H9 (cell line): ENCODE measurements at regions not wholly inside any gene's neighbourhood (a gene's known extent, or its start where the extent isn't known, plus 50 kb on each side); places are given as distances from the start of the nearest gene placed in this dataset.

Source experiments
- DNase-seq: peaks from one replicate; pipeline ENCODE4 v3.0.0-alpha.2; 2017
- H2AFZ ChIP-seq: one replicate; pipeline ENCODE4 v1.6.1; 2013; ENCODE audit warnings: mild to moderate bottlenecking, low read length, control low read depth, moderate library complexity
- H2AK5ac ChIP-seq: 2 replicates; pipeline ENCODE4 v1.6.1; 2013; ENCODE audit warnings: low read length, control low read depth, mixed read lengths; ENCODE audit not compliant: insufficient read length
- H2BK120ac ChIP-seq: one replicate; pipeline ENCODE4 v1.6.1; 2013; ENCODE audit warnings: low read depth, mild to moderate bottlenecking, low read length, control low read depth, inconsistent platforms; ENCODE audit not compliant: poor library complexity, severe bottlenecking
- H2BK12ac ChIP-seq: 2 replicates; pipeline ENCODE4 v1.6.1; 2013; ENCODE audit warnings: low read length, control low read depth, mixed read lengths, low read depth; ENCODE audit not compliant: insufficient read length
- H2BK15ac ChIP-seq: 2 replicates; pipeline ENCODE4 v1.6.1; 2013; ENCODE audit warnings: low read depth, low read length, control low read depth
- H2BK20ac ChIP-seq: one replicate; pipeline ENCODE4 v1.6.1; 2013; ENCODE audit warnings: low read depth, mild to moderate bottlenecking, low read length, control low read depth, inconsistent platforms; ENCODE audit not compliant: poor library complexity, severe bottlenecking
- H2BK5ac ChIP-seq: 2 replicates; pipeline ENCODE4 v1.6.1; 2013; ENCODE audit warnings: low read length, control low read depth, mixed read lengths; ENCODE audit not compliant: insufficient read length
- H3K14ac ChIP-seq: 2 replicates; pipeline ENCODE4 v1.6.1; 2013; ENCODE audit warnings: low read length, control low read depth; ENCODE audit not compliant: insufficient read depth
- H3K18ac ChIP-seq: 2 replicates; pipeline ENCODE4 v1.6.1; 2013; ENCODE audit warnings: low read depth, mild to moderate bottlenecking, mixed read lengths, low read length, control low read depth; ENCODE audit not compliant: insufficient read length
- H3K23ac ChIP-seq: 2 replicates; pipeline ENCODE4 v1.6.1; 2013; ENCODE audit warnings: low read length, control low read depth, mixed read lengths, low read depth; ENCODE audit not compliant: insufficient read length
- H3K23me2 ChIP-seq: 2 replicates; pipeline ENCODE4 v1.6.1; 2013; ENCODE audit warnings: low read depth, mild to moderate bottlenecking, mixed read lengths, low read length, control low read depth; ENCODE audit not compliant: insufficient read length, poor library complexity, severe bottlenecking
- H3K27ac ChIP-seq: 2 replicates; pipeline ENCODE4 v1.5.1; 2013; ENCODE audit warnings: low read length, control low read depth, mixed read lengths, low read depth; ENCODE audit not compliant: insufficient read length
- H3K27me3 ChIP-seq: 2 replicates; pipeline ENCODE4 v1.6.1; 2013; ENCODE audit warnings: low read length, control low read depth, inconsistent platforms; ENCODE audit not compliant: insufficient read depth
- H3K4ac ChIP-seq: 2 replicates; pipeline ENCODE4 v1.6.1; 2013; ENCODE audit warnings: low read depth, mild to moderate bottlenecking, control low read depth, inconsistent platforms, low read length, moderate library complexity
- H3K4me1 ChIP-seq: 2 replicates; pipeline ENCODE4 v1.6.1; 2013; ENCODE audit warnings: low read length, control low read depth, inconsistent platforms; ENCODE audit not compliant: insufficient read depth
- H3K4me2 ChIP-seq: 2 replicates; pipeline ENCODE4 v1.6.1; 2013; ENCODE audit warnings: low read length, control low read depth, mixed read lengths; ENCODE audit not compliant: insufficient read length, insufficient read depth
- H3K56ac ChIP-seq: 2 replicates; pipeline ENCODE4 v1.6.1; 2013; ENCODE audit warnings: low read depth, mild to moderate bottlenecking, mixed read lengths, low read length, control low read depth; ENCODE audit not compliant: insufficient read length
- H3K79me1 ChIP-seq: 2 replicates; pipeline ENCODE4 v1.6.1; 2013; ENCODE audit warnings: low read depth, mild to moderate bottlenecking, moderate library complexity, low read length, control low read depth, inconsistent platforms; ENCODE audit not compliant: insufficient read depth, poor library complexity, severe bottlenecking
- H3K79me2 ChIP-seq: 2 replicates; pipeline ENCODE4 v1.6.1; 2013; ENCODE audit warnings: low read length, control low read depth, inconsistent platforms; ENCODE audit not compliant: insufficient read depth
- H3K9ac ChIP-seq: 2 replicates; pipeline ENCODE4 v1.6.1; 2013; ENCODE audit warnings: low read length, control low read depth, mixed read lengths; ENCODE audit not compliant: insufficient read length; ENCODE audit errors: extremely low read depth
- H3K9me3 ChIP-seq: one replicate; pipeline ENCODE4 v1.6.1; 2013; ENCODE audit warnings: low read depth, low read length, inconsistent platforms; ENCODE audit not compliant: control insufficient read depth
- H3T11ph ChIP-seq: one replicate; pipeline ENCODE4 v1.6.1; 2013; ENCODE audit warnings: mild to moderate bottlenecking, low read length, control low read depth, inconsistent platforms
- H4K20me1 ChIP-seq: one replicate; pipeline ENCODE4 v1.6.1; 2013; ENCODE audit not compliant: control insufficient read depth, insufficient read length, insufficient read depth
- H4K5ac ChIP-seq: 2 replicates; pipeline ENCODE4 v1.6.1; 2013; ENCODE audit warnings: low read depth, mild to moderate bottlenecking, mixed read lengths, low read length, control low read depth; ENCODE audit not compliant: insufficient read length
- H4K8ac ChIP-seq: replicated peaks from 2 replicates; pipeline ENCODE4 v1.6.1; 2013; ENCODE audit warnings: low read length, control low read depth, mixed read lengths, low read depth; ENCODE audit not compliant: insufficient read length
- H4K91ac ChIP-seq: 2 replicates; pipeline ENCODE4 v1.6.1; 2013; ENCODE audit warnings: low read depth, mild to moderate bottlenecking, moderate library complexity, mixed read lengths, low read length, control low read depth; ENCODE audit not compliant: insufficient read length
- H3K27ac Mint-ChIP-seq, 3 experiments: 2 replicates in 2 of 3; 3 replicates in 1 of 3; pipeline ENCODE4 v1.8.0; 2020 to 2021; ENCODE audit warnings: mixed read lengths in 3 of 3, mild to moderate bottlenecking in 1 of 3, moderate library complexity in 1 of 3
- H3K27me3 Mint-ChIP-seq: 2 replicates; pipeline ENCODE4 v1.8.0; 2021; ENCODE audit warnings: low read depth, mild to moderate bottlenecking, moderate library complexity, mixed read lengths
- H3K36me3 Mint-ChIP-seq, 3 experiments: 2 replicates in 2 of 3; 3 replicates in 1 of 3; pipeline ENCODE4 v1.8.0; 2020 to 2021; ENCODE audit warnings: low read depth in 3 of 3, mixed read lengths in 3 of 3; ENCODE audit not compliant: insufficient read depth in 1 of 3
- H3K4me1 Mint-ChIP-seq, 2 experiments: 2 replicates each; pipeline ENCODE4 v1.8.0; 2020; ENCODE audit warnings: mixed read lengths in 2 of 2
- H3K4me3 Mint-ChIP-seq, 2 experiments: 2 replicates in 1 of 2; 3 replicates in 1 of 2; pipeline ENCODE4 v1.8.0; 2020 to 2021; ENCODE audit warnings: mild to moderate bottlenecking in 2 of 2, mixed read lengths in 2 of 2, moderate library complexity in 1 of 2
- H3K9me3 Mint-ChIP-seq, 2 experiments: 2 replicates in 1 of 2; 3 replicates in 1 of 2; pipeline ENCODE4 v1.8.0; 2020; ENCODE audit warnings: mild to moderate bottlenecking in 2 of 2, mixed read lengths in 2 of 2, moderate library complexity in 1 of 2
- WGBS: extraction: QIAGEN DNeasy Blood & Tissue Kit; methylation state at CpG from one replicate; pipeline ENCODE4 v1.1.7; 2013; ENCODE audit warnings: missing lambda C conversion rate, low lambda C conversion rate, mixed read lengths; ENCODE audit not compliant: insufficient read length; ENCODE audit errors: extremely low coverage; 5-methylcytosine and 5-hydroxymethylcytosine counted together
- TF ChIP-seq, protein P1 (sequence below): fragments of 200-600 bp; sonication (generic); conservative IDR thresholded peaks from 3 replicates; pipeline ENCODE4 v1.8.0; 2021; ENCODE audit warnings: antibody characterized with exemption, mild to moderate bottlenecking

DNA sequence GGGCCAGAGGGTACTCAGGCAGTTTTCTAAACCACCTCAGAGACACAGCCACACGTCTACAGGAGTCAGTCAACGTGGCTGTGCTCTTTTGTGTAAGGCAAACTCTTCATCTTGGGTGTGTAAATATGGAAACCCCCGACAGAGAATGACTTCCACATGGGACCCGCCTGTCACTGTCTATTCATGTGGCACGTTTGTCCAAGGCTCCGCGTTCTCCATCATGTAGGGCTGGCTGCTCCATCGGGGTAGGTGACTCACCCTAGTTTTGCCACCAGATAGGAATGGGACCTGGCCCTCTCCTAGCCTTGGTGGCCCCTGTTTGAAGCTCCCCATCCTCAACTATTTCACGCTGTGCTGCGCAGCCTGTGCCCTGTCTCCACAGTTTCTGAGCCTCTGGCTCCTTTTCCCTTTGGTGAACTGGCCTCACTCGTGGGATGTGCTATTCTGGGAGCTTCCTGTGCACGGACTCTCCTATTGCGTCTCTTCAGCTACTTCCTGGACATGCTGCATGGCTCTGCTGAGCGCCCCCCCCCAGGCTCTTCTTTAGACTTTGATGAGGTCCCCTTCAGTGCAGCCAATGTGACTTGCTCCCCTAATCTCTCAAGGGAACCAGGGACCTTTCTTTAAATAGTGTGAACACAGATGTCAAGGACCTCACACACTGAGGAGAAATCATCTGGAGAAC lies 143.2 kb upstream of the PDE10A start:
- WGBS = no CpG with 5 or more reads among the region's 14 CpGs
- H3K18ac ChIP-seq = no peak overlapping the region
- no peak overlapping the region for H3K27ac ChIP-seq
- peak overlapping the region; percentile 27 to 67; a peak in 3 of 5 replicates for H3K4me3 Mint-ChIP-seq
- DNase-seq = no peak
- H3K4ac ChIP-seq = no peak overlapping the region
- H3K36me3 Mint-ChIP-seq = peaks cover 0 to 6% (median 0%) of the 10 kb centered on the region in 3 experiments; a peak in 2 of 7 replicates
- no peak overlapping the region for H2BK20ac ChIP-seq
- no peak overlapping the region for H4K5ac ChIP-seq
- no peak overlapping the region for H3K9ac ChIP-seq
- no peak overlapping the region for H2AK5ac ChIP-seq
- no peak overlapping the region for H4K91ac ChIP-seq
- no peak overlapping the region for H3K27ac Mint-ChIP-seq
- no peak overlapping the region for H4K8ac ChIP-seq
- no peak overlapping the region for H3K14ac ChIP-seq
- no peak overlapping the region for H2BK5ac ChIP-seq
- no peak overlapping the region for H3T11ph ChIP-seq
- H3K23me2 ChIP-seq = peaks cover 4% of the 10 kb centered on the region
- H3K79me2 ChIP-seq = no peaks in the 10 kb centered on the region
- no peak overlapping the region for H2BK15ac ChIP-seq
- H2BK120ac ChIP-seq = no peak overlapping the region
- H3K27me3 ChIP-seq = peaks cover 7% of the 10 kb centered on the region; the same call in 1 of the 2 replicates
- H4K20me1 ChIP-seq = no peaks in the 10 kb centered on the region
- H3K4me1 ChIP-seq = no peaks in the 10 kb centered on the region
- H3K9me3 ChIP-seq = no peaks in the 10 kb centered on the region
- H3K9me3 Mint-ChIP-seq = peaks cover 0 to 2% of the 10 kb centered on the region in 2 experiments; a peak in 3 of 5 replicates
- TF ChIP-seq, protein P1, sequence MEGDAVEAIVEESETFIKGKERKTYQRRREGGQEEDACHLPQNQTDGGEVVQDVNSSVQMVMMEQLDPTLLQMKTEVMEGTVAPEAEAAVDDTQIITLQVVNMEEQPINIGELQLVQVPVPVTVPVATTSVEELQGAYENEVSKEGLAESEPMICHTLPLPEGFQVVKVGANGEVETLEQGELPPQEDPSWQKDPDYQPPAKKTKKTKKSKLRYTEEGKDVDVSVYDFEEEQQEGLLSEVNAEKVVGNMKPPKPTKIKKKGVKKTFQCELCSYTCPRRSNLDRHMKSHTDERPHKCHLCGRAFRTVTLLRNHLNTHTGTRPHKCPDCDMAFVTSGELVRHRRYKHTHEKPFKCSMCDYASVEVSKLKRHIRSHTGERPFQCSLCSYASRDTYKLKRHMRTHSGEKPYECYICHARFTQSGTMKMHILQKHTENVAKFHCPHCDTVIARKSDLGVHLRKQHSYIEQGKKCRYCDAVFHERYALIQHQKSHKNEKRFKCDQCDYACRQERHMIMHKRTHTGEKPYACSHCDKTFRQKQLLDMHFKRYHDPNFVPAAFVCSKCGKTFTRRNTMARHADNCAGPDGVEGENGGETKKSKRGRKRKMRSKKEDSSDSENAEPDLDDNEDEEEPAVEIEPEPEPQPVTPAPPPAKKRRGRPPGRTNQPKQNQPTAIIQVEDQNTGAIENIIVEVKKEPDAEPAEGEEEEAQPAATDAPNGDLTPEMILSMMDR = no peak
- no peak overlapping the region for H2BK12ac ChIP-seq
- H3K56ac ChIP-seq = no peak overlapping the region
- H3K79me1 ChIP-seq = no peaks in the 10 kb centered on the region
- H2AFZ ChIP-seq = no peak overlapping the region
- H3K4me1 Mint-ChIP-seq = peaks cover 8 to 10% of the 10 kb centered on the region in 2 experiments
- H3K27me3 Mint-ChIP-seq = peaks cover 89% of the 10 kb centered on the region
- H3K4me2 ChIP-seq = no peak overlapping the region
- no peak overlapping the region for H3K23ac ChIP-seq
